ENCODE measurements at regions not wholly inside any gene's neighbourhood (a gene's known extent, or its start where the extent isn't known, plus 50 kb on each side); places are given as distances from the start of the nearest gene placed in this dataset.

GRCh38 chrX:115367951-115368350, 78.4 kb downstream of the LUZP4 start (continued):
- TF ChIP-seq ZNF281 (CRISPR knock-in tag; IDR thresholded peaks at IDR 0.05): no peak
- TF ChIP-seq TEAD4 (CRISPR knock-in tag; IDR thresholded peaks at IDR 0.05): no peak
- TF ChIP-seq, protein P1, sequence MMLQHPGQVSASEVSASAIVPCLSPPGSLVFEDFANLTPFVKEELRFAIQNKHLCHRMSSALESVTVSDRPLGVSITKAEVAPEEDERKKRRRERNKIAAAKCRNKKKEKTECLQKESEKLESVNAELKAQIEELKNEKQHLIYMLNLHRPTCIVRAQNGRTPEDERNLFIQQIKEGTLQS (CRISPR knock-in tag; conservative IDR thresholded peaks at IDR 0.05): no peak
- TF ChIP-seq TCF7 (CRISPR knock-in tag; IDR thresholded peaks at IDR 0.05; ENCODE audit: low read depth): no peak
- no peak for TF ChIP-seq USF2 (CRISPR knock-in tag; IDR thresholded peaks at IDR 0.05)
- no peak for TF ChIP-seq OVOL2 (CRISPR knock-in tag; IDR thresholded peaks at IDR 0.05; ENCODE audit: borderline replicate concordance)

GRCh38 chrX:115368876-115369275, 79.4 kb downstream of the LUZP4 start:
- H3K9me3 Mint-ChIP-seq: no peaks in the 10 kb centered on the region
- ChIA-PET POLR2A (no interaction called here), CTCF (no interaction called here)
- H3K27ac Mint-ChIP-seq: no peak overlapping the region
- H3K4me1 Mint-ChIP-seq: peaks cover 16% of the 10 kb centered on the region
- ATAC-seq: no peak
- DNase-seq (ENCODE audit: low spot score): no peak
- H3K4me3 Mint-ChIP-seq: no peak overlapping the region
- no peaks in the 10 kb centered on the region; the same call in 1 of the 2 replicates for H3K27me3 Mint-ChIP-seq (ENCODE audit: low read depth)
- no peaks in the 10 kb centered on the region for H3K36me3 Mint-ChIP-seq
- TF ChIP-seq ZNF425 (CRISPR knock-in tag; conservative IDR thresholded peaks at IDR 0.05): no peak
- TF ChIP-seq ZBTB43 (CRISPR knock-in tag; IDR thresholded peaks at IDR 0.05): no peak
- TF ChIP-seq, protein P2, sequence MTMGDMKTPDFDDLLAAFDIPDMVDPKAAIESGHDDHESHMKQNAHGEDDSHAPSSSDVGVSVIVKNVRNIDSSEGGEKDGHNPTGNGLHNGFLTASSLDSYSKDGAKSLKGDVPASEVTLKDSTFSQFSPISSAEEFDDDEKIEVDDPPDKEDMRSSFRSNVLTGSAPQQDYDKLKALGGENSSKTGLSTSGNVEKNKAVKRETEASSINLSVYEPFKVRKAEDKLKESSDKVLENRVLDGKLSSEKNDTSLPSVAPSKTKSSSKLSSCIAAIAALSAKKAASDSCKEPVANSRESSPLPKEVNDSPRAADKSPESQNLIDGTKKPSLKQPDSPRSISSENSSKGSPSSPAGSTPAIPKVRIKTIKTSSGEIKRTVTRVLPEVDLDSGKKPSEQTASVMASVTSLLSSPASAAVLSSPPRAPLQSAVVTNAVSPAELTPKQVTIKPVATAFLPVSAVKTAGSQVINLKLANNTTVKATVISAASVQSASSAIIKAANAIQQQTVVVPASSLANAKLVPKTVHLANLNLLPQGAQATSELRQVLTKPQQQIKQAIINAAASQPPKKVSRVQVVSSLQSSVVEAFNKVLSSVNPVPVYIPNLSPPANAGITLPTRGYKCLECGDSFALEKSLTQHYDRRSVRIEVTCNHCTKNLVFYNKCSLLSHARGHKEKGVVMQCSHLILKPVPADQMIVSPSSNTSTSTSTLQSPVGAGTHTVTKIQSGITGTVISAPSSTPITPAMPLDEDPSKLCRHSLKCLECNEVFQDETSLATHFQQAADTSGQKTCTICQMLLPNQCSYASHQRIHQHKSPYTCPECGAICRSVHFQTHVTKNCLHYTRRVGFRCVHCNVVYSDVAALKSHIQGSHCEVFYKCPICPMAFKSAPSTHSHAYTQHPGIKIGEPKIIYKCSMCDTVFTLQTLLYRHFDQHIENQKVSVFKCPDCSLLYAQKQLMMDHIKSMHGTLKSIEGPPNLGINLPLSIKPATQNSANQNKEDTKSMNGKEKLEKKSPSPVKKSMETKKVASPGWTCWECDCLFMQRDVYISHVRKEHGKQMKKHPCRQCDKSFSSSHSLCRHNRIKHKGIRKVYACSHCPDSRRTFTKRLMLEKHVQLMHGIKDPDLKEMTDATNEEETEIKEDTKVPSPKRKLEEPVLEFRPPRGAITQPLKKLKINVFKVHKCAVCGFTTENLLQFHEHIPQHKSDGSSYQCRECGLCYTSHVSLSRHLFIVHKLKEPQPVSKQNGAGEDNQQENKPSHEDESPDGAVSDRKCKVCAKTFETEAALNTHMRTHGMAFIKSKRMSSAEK (CRISPR knock-in tag; IDR thresholded peaks at IDR 0.05; ENCODE audit: borderline replicate concordance): no peak
- no peak for TF ChIP-seq CDX4 (CRISPR knock-in tag; IDR thresholded peaks at IDR 0.05; ENCODE audit: borderline replicate concordance)
- TF ChIP-seq, protein P3, sequence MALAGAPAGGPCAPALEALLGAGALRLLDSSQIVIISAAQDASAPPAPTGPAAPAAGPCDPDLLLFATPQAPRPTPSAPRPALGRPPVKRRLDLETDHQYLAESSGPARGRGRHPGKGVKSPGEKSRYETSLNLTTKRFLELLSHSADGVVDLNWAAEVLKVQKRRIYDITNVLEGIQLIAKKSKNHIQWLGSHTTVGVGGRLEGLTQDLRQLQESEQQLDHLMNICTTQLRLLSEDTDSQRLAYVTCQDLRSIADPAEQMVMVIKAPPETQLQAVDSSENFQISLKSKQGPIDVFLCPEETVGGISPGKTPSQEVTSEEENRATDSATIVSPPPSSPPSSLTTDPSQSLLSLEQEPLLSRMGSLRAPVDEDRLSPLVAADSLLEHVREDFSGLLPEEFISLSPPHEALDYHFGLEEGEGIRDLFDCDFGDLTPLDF (CRISPR knock-in tag; IDR thresholded peaks at IDR 0.05): no peak
- TF ChIP-seq, protein P4, sequence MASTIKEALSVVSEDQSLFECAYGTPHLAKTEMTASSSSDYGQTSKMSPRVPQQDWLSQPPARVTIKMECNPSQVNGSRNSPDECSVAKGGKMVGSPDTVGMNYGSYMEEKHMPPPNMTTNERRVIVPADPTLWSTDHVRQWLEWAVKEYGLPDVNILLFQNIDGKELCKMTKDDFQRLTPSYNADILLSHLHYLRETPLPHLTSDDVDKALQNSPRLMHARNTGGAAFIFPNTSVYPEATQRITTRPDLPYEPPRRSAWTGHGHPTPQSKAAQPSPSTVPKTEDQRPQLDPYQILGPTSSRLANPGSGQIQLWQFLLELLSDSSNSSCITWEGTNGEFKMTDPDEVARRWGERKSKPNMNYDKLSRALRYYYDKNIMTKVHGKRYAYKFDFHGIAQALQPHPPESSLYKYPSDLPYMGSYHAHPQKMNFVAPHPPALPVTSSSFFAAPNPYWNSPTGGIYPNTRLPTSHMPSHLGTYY (CRISPR knock-in tag; IDR thresholded peaks at IDR 0.05): no peak
- TF ChIP-seq, protein P5, sequence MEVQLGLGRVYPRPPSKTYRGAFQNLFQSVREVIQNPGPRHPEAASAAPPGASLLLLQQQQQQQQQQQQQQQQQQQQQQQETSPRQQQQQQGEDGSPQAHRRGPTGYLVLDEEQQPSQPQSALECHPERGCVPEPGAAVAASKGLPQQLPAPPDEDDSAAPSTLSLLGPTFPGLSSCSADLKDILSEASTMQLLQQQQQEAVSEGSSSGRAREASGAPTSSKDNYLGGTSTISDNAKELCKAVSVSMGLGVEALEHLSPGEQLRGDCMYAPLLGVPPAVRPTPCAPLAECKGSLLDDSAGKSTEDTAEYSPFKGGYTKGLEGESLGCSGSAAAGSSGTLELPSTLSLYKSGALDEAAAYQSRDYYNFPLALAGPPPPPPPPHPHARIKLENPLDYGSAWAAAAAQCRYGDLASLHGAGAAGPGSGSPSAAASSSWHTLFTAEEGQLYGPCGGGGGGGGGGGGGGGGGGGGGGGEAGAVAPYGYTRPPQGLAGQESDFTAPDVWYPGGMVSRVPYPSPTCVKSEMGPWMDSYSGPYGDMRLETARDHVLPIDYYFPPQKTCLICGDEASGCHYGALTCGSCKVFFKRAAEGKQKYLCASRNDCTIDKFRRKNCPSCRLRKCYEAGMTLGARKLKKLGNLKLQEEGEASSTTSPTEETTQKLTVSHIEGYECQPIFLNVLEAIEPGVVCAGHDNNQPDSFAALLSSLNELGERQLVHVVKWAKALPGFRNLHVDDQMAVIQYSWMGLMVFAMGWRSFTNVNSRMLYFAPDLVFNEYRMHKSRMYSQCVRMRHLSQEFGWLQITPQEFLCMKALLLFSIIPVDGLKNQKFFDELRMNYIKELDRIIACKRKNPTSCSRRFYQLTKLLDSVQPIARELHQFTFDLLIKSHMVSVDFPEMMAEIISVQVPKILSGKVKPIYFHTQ (CRISPR knock-in tag; IDR thresholded peaks at IDR 0.05): no peak
- no peak for TF ChIP-seq TEAD1 (CRISPR knock-in tag; IDR thresholded peaks at IDR 0.05)
- TF ChIP-seq ZBTB21 (CRISPR knock-in tag; IDR thresholded peaks at IDR 0.05; ENCODE audit: borderline replicate concordance): no peak

Data from WTC11 (cell line).